ENCODE measurements at regions not wholly inside any gene's neighbourhood (a gene's known extent, or its start where the extent isn't known, plus 50 kb on each side); places are given as distances from the start of the nearest gene placed in this dataset.
"Not testable (repeated sequence)": the region's sequence is repeated elsewhere in the genome, so short reads cannot be mapped to it uniquely, and the experiment has no call there.

GRCh38 chr7:25456467-25457171 lies 228.3 kb upstream of the NPVF start:
- no peak for DNase-seq

GRCh38 chr7:25459057-25459456 lies 230.8 kb upstream of the NPVF start:
- no peak for DNase-seq

- no peak for DNase-seq
Measured at GRCh38 chr7:25460433-25460832, 232.1 kb upstream of the NPVF start.

DNA sequence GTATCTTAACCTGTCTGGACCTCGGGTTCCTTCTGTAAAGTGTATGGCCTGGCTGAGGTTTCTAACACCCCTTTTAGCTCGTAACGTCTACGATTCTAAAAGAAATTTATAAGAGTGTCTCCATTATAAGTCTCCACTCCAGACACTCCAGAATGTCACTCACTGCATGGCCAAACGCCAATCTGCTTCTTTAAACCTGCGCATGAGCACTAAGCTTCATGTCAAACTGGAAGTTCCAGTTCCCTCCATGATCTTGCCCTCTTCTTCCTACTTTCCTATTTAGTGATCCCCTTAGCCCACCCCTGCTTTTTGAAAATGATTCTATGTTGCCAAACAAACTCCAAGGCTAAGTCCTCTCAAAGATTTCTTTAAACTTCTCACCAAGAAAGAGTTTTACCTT lies 241.4 kb upstream of the NPVF start:
- DNase-seq = no peak

DNA sequence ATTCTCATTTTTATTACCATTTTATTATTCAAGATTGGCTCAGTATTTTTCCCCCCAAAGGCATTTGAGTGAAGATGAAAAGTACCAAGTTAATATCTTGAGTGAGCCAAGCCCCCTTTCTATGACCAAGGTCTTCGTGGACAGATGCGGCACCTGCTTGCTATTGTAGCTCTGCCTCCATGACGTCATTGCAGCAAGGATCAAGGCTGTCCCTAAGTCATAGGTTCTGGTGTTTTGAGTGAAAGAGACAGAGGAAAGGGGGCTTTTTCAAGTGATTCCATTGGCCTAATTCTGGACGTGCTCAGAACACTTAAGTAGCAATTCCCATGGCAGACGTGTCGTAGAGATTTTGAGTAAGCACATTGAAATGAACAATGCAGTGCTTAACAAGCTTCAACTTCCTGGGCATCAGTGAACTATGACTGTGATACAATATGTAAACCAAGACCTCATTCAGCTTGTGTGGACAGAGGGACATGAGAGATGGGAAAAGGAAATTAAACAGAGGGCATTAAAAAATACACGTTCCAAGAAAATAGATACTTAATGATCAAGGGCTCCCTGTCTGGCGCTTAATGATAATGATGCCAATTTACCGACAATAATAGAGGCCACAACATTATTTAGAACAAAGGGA lies 248.7 kb upstream of the NPVF start:
- no peak for DNase-seq

DNA sequence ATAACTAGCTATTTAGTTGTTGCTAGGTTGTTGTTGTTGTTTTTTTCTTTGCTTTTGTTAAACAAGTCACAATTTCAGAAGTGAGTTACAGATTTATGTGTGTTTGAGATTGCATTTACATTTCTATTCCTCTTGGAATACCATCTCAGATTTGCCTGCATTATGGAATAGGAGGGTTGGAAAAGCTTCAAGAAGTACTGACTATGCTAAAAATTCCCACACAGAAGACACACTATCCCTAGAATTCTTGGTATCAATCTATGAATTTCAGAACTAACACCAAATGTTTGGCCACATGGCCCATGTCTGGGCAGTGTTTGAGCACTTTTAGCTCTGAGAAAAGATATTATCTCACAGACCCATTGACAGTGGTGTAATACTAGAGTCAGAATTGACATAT lies 249.9 kb upstream of the NPVF start:
- DNase-seq = not testable (repeated sequence)

DNA sequence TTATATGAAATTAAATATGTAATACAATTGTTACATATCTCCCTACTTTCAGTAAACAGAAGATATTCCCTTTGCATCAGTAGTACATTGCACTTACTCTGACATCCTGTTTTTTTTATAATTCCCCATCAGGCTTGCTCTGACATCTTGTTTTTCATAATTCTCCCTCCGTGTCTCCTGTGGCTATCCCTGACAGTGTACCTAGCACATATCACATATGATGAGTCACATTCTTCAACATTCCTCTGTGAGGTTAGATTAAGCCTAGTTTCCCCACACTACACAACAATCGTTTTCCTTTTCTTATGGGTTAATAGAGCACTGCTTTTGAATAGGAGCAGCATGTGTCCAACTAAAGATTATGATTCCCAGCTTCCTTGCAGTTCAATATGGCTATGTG lies 250.6 kb upstream of the NPVF start:
- no peak for DNase-seq

DNA sequence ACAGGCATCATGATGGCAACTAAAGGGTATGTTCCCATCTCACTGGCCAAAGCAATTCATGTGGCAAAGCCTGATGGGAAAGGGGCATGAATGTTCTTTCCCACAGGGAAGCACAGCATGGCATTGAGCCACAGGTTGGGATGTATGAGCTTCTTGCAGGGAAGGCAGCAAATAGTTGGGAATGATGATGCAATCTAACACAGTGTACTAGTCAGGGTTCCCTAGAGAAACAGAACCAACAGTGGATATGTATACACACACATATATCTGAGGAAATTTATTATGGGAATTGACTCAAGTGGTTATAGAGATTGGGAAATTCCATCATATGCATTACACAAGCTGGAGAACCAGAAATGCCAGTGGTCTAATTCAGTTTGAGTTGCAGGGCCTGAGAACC lies 253.6 kb upstream of the NPVF start:
- DNase-seq = no peak

DNA sequence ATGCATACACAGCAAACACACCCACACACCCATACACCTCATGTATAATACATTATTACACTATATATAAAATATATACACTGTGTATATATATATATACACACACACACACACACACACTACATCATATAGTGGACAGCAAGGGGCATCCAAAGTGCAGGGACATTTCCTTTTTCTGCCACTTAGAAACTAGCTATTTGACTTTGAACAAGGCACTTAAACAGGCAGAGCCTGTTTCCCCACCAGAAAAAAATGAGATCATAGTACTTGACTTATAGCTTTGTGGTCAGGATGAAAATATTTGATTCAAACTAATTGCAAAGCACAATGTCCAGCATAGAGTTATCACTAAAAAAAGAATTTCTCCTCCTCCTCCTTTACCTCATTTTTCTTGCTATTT lies 254.3 kb upstream of the NPVF start:
- no peak for DNase-seq

GRCh38 chr7:25485026-25485425 lies 256.7 kb upstream of the NPVF start:
- DNase-seq = no peak

GRCh38 chr7:25486656-25487055 lies 258.4 kb upstream of the NPVF start:
- DNase-seq = no peak

DNA sequence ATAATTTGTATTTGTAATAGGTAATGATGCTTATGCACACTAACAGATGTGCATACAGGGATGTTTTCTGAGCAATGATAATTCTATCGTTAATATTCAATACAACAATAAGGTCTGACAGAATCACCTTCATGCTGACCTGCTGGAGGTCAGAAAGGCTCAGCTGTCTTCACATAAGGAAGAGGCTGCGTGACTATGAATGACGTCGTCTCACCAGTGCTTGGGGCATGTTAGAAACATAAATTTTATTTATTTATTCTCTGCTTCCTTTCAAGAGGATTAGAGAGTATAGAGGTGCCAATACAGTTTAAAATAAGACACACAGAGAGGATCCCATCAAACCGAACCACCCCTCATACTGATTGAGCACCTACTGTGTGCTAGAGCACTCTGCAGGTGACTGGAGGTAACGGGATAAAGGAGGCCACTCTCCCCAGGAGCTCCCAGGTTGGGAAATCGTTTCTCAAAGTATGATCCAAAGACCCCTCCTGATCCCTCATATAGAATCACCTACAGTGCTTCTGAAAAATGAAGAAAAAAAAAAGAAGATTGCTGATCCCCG lies 265.6 kb upstream of the NPVF start:
- no peak for DNase-seq

- no peak for DNase-seq
Measured at GRCh38 chr7:25494896-25495295, 266.6 kb upstream of the NPVF start.

DNA sequence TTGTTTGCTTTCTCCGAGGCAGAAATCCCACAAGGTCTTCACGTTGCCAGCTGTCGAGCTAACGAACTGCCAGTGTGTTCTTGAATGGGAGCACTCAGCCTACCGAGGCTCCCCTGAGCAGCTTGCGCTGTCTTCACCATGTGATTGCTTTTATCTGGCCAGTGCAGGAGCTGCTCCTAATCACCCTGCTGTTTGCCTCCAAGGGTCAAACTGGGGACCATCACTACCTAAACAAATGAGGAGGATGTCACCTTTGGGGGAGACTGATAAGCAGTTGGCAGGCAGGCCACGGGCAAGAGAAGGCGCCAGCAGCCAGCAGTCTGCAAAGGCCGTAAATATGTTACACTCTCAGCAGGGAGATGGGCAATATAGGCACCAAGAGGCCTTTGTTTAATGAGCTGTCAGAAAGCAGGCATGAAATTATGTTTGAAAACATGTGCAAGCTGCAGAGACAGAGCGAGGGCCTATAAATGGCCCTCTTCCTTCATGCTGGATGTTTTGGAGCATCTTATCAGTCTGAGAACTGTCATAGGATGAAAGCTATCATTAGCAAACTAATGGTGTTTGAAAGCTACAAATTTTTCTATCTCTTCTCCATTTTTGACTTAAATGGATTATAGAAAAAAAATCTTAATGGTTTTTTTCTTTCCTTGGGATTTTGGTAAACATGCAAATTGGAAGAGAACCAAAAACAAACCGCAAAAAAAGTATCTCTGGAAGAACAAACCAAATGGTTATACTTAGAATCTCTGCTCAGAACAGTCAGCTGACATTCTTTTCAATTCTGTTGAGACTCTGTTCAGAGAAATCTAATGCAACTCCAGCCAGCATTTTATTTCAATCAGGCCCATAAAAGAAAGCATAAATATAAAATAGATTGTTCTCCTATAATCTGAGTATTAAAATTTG lies 267.3 kb upstream of the NPVF start:
- DNase-seq = no peak

DNA sequence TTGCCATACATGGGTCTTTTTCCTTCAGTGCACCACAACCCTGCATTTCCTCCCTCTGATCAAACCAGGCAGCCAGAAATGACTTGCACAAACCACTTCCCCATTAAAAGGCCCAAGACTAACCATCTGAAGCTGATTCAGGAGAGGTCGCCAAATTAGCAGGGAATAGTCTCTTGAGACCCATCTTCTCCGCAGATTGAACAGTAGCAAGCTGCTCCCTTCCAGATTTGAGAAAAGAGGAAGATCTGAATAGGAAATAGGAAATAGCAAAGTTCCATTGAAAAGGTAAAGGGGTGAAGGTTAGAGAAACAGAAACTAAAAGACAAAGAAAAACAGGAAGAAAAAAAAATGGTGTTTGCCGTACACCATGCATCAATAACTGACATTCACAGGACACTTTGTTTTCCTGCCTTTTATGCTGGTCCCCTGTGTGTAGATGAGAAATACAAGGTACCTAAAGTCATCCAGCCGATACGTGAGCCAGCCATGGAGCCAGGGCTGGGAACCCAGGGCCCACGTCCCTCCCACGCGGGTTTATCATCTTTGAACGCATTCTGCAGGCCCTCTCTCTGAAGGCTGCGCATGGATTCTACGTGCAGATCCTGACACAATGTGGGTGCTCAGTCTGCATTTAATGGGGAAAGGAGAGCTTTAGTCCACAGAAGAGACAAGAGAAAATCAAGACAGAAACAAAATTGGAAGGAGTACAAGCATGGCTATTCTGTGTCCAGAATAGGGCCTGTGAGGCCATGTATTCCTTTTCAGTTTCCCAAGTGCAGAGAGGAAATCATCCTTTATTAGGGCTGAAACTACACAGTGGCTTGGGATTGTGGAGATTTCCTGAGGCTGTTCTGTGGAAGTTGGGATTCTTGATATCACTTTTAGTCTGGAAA lies 268.4 kb upstream of the NPVF start:
- DNase-seq = no peak

DNA sequence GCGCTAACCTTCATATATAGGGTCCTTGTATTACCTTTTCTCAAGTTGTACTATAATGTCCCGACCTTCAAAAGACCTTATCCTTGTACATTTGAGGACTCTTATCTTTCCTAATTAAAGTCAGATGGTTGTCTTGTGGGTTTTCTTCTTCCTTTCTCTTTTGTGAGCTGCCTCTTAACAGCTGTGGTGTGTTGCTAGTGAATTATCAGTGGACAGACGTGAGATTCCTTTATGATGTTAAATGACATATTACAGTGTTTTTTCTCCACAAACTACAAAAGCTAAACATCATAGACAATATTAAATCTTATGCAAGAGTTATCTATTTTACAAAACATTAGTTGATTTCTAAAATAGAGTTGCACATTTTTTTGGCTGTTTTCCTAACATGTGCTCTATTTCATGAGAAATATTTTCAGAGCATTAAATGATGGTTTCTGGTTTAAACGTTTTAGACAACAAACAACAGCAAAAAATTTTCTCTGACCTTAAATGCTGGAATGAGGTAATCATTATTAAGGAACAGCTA lies 272.2 kb upstream of the NPVF start:
- DNase-seq = no peak

GRCh38 chr7:25503306-25503705 lies 275.0 kb upstream of the NPVF start:
- DNase-seq = no peak

DNA sequence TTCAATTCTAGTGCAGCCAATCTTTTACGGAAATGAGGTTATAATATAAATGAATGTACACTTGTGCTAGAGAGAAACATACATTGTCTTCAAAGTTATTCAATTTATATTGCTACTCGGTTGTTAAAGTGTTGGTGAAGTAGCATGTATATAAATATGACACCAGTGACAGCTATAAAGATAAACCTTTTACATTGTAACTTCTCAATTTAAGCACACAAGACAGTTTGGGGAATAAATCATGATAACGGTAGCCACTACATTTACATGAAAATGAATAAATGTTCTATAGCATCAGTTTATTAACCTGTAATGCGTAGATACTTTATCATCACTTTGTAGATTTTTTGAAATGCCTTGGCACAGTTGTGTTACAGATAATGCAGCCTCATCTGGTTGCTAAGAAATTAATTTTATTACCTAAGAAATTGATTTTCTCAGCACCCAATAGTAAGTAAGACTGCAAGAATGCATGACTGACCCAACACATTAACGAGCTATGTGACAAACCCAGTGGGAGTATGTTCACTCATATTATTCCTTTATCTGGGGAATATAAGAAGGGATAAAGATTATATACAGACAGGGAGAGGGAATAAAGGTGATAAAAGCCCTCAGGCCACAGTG lies 283.9 kb upstream of the NPVF start:
- DNase-seq = no peak

DNA sequence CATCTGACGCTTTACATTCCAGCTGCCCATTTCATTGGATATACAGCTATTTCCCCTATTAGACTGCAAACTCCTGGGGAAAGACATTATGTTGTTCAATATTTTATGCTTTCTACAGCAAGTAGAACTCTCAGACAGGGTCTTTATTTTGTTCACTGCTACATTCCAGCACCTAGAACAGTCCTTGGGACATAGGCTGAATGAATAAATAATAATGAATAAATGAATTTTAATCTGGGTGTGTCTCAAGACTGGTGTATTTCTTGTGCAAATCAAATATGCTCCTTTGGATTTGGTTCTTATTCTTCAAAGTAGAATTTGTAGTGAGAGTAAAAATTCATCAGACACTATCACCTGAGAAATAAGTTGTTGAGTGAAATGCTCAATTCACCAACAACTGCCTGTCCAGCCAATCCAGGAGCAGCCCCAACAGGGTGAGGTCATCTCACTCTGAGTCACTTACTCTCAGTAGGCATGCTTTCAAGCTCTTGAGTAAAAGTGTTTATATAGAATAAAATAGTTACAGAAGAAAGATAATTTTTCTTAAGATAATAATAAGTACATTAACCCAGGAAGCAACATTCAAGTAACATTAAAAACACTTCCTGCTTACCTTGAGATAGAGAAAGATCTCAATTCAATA lies 287.5 kb upstream of the NPVF start:
- DNase-seq = no peak

DNA sequence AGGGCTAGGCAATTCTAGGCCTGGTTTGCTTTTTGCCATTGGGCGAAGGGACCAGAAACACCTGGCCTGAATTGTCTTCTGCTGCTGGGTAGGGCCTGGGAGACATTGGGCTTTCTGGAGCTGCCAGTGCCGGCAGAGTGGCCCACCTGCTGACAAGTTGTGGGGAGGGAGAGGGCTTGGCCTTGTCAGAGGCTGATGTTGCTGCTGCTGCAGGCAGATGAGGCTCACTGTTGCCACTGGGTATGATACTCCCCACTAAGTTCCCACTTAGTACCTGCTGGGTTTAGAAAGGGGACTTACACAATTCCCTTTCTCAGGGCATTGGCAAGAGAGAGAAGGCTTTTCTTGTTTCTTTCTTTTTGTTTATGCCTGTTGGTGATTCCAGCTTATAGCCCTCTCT lies 289.6 kb upstream of the NPVF start:
- no peak for DNase-seq

DNA sequence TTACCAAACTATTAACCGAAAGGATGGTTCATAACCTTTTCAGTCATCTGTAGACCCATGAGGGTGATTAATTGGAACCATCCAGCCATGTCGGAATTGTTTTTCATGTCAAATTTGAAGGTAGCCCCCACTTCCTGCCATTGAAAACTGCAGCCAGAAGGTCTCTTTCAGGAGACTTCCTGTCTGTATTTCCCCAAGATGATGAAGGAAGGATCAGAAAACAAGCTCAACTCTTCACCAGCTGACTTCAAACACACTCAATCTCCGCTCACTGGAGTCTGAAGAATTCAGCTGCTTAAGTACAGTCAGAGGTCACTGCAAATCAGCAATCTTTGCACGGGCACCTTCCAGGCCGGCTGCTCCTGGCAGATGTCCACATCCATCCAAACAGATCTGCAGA lies 291.7 kb upstream of the NPVF start:
- no peak for DNase-seq
